ENCODE measurements at regions not wholly inside any gene's neighbourhood (a gene's known extent, or its start where the extent isn't known, plus 50 kb on each side); places are given as distances from the start of the nearest gene placed in this dataset.

DNA sequence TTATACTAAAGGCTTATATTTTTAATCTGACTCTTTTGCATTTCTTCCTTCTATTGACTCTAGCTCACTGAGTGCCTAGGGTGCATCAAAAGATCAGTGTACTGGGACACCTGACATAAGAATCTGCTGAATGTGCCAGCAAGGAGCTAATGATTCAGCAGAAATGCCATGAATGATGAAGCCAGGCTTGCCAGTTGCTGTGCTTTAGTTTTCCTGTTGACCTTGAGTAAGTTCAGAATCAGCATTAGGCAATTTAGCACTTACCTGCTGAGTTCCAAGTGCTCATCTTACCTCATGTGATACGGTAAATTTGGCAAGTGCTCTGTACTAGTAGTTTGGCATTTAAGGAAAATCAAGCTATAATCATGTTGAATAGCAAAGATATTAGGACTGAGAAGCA lies 523.2 kb upstream of the B3GALT2 start:
- TF ChIP-seq, protein P1, sequence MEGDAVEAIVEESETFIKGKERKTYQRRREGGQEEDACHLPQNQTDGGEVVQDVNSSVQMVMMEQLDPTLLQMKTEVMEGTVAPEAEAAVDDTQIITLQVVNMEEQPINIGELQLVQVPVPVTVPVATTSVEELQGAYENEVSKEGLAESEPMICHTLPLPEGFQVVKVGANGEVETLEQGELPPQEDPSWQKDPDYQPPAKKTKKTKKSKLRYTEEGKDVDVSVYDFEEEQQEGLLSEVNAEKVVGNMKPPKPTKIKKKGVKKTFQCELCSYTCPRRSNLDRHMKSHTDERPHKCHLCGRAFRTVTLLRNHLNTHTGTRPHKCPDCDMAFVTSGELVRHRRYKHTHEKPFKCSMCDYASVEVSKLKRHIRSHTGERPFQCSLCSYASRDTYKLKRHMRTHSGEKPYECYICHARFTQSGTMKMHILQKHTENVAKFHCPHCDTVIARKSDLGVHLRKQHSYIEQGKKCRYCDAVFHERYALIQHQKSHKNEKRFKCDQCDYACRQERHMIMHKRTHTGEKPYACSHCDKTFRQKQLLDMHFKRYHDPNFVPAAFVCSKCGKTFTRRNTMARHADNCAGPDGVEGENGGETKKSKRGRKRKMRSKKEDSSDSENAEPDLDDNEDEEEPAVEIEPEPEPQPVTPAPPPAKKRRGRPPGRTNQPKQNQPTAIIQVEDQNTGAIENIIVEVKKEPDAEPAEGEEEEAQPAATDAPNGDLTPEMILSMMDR (IDR thresholded peaks at IDR 0.05) = no peak
- no peak for TF ChIP-seq POLR2A (IDR thresholded peaks at IDR 0.05)

Measured in heart left ventricle (tissue), 13 donors.